Tibial nerve (tissue), 4 donors: ENCODE measurements at regions not wholly inside any gene's neighbourhood (a gene's known extent, or its start where the extent isn't known, plus 50 kb on each side); places are given as distances from the start of the nearest gene placed in this dataset.

Source experiments
- CTCF ChIP-seq, 5 experiments: fragments of 200-600 bp in 3 of 5; fragments of 450-650 bp in 2 of 5; sonication (generic) in 3 of 5; IDR thresholded peaks; one replicate each; pipeline ENCODE4 v1.5.1; 2016 to 2019; ENCODE audit warnings: antibody characterized with exemption in 5 of 5, mild to moderate bottlenecking in 3 of 5, moderate library complexity in 2 of 5
- EP300 ChIP-seq, 2 donors: sonication (generic); formaldehyde crosslinking; IDR thresholded peaks; one replicate each; pipeline ENCODE4 v1.6.1; 2017; ENCODE audit warnings: antibody characterized with exemption in 2 of 2, mild to moderate bottlenecking in 1 of 2
- POLR2A ChIP-seq, 2 donors: fragments of 450-650 bp; IDR thresholded peaks; one replicate each; pipeline ENCODE4 v1.6.1; 2017; ENCODE audit warnings: antibody characterized with exemption in 2 of 2, mild to moderate bottlenecking in 2 of 2, moderate library complexity in 2 of 2

- no peak for TF ChIP-seq POLR2A (IDR thresholded peaks at IDR 0.05)
- no peak for TF ChIP-seq EP300 (IDR thresholded peaks at IDR 0.05)
- TF ChIP-seq CTCF (IDR thresholded peaks at IDR 0.05) = no peak
These were observed 262.6 kb upstream of the CDH11 start for GRCh38 chr16:65384441-65384840.
